ENCODE measurements at regions not wholly inside any gene's neighbourhood (a gene's known extent, or its start where the extent isn't known, plus 50 kb on each side); places are given as distances from the start of the nearest gene placed in this dataset.
A peak's percentile ranks its signal among the peaks of the same experiment; 100 is the strongest.
"Not testable (repeated sequence)": the region's sequence is repeated elsewhere in the genome, so short reads cannot be mapped to it uniquely, and the experiment has no call there.

- not testable (repeated sequence) for DNase-seq
Measured at GRCh38 chr16:88165040-88165544, 213.9 kb downstream of the BANP start.

- DNase-seq: not testable (repeated sequence)
Measured at GRCh38 chr16:88165683-88166082, 214.4 kb downstream of the BANP start.

- DNase-seq: not testable (repeated sequence)
Measured at GRCh38 chr16:88166209-88166773, 215.1 kb downstream of the BANP start.

DNA sequence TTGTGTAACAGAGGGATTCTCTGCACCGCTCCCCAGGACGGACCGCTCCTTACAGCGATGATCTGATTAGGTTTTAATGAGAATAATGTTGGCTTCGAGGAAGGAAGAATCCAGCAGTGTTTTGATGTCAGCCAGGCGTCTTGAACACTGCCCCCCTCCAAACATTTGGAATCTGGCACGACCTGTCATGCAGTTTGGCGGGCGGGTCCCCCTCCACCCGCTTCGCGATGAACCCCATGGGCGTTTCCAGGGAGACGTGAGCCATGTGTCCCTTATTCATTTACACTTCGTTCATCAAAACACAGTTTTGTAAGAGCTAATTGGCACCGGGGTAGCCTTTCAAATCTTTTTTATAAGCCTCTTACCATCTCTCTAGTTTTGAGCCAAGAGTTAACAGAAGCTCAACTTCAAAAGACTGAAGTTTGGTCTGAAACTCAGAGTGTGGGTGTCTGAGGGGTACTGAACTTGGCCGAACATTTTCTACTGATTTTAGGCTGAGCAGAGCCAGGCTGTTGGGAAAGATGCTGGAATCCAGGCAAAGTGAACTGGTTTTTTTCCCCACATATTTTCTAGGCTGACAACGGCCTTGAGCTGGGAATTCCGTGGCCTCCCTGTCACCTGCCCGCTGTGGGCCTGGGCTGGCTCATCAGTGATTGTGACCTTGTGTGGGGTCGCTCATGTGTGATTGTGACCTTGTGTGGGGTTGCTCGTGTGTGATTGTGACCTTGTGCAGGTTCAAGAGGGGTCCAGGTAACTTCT lies 214.8 kb upstream of the ZNF469 start:
- DNase-seq: not testable (repeated sequence)

DNA sequence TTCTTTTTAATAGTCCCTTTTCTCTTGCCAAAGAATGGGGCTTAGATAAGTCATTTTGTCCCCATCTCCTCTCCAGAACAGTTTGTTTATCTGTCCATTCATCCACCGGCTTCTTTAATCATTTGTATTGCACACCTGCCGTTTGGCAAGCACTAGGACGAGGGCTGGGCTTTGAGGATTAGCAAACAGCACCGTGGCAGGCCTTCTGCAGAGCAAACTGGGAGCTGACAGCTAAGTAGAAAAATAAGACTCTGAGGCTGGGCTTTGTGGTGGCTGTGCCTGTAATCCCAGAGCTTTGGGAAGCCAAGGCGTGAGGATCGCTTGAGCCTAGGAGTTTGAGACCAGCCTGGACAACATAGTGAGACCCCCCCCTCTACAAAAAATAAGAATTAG lies 214.2 kb upstream of the ZNF469 start:
- DNase-seq: peak; percentile 20

DNA sequence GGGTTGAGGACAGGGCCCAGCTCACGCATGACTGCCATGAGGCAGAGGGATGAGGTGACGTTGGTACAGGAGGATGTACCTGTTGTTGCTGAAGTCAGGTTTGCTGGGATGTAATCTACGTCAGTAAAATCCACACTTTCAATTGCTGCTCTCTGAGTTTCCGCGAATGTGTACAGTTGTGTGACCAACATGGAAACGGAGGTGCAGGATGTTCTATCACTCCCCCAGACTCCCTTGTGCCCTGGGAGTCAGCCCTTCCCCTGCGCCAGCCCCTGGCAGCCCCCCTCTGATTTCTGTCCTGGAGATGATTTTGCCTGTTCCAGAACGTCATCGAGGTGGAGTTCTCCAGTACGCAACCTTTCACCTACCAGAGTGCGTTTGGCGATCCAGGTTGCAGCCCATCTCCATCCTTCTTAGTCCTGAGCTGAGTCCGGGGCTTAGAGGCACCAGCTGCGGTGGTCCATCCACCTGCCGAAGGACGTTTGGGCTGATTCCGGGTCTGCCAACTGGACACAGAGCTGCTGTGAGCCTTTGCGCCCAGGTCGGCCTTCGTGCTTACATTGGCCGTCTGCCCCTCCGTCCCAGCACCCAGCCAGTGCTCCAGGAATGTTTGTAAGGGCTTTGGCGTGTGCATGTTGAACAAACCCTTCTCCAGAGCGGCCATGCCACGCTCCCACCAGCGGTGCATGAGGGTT lies 213.5 kb upstream of the ZNF469 start:
- DNase-seq: not testable (repeated sequence)

DNA sequence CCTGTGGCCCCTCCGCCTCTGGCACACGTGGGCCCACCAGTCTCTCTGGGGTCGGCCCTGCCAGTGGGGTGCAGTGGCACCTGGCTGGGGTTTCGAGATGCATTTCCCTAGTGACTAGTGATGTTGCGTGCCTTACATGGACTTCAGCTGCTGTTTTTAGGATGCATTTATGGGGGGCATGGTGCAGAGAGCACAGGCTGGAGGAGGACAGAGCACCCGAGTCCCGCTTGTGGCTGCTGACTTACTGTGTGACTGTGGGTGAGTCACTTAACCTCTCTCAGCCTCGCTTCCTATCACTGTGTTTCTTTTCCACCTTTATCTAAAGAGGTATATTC lies 213.0 kb upstream of the ZNF469 start:
- not testable (repeated sequence) for DNase-seq

DNA sequence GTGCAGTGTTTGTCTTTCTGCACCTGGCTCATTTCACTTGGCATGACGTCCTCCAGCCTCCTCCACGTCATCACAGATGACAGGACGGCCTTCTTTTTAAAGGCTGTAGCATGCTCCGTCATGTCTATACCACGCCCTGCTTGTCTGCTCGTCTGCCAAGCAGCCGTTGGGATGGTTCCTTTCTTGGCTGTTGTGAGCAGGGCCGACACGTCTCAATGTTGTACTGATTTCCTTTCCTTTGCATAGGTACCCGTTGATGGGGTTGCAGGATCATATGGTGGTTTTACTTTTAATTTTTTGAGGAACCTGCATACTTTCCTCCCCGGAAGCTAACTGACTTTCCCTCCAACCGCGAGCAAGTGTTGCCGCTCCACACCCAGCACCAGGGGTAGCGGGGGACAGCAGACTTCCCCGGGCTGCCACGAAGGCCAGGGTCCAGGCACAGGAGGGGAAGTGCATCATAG lies 212.2 kb upstream of the ZNF469 start:
- DNase-seq: no peak

- DNase-seq: not testable (repeated sequence)
Measured at GRCh38 chr16:88171126-88171525, 211.6 kb upstream of the ZNF469 start.

- not testable (repeated sequence) for DNase-seq
Measured at GRCh38 chr16:88176184-88176583, 206.6 kb upstream of the ZNF469 start.

DNA sequence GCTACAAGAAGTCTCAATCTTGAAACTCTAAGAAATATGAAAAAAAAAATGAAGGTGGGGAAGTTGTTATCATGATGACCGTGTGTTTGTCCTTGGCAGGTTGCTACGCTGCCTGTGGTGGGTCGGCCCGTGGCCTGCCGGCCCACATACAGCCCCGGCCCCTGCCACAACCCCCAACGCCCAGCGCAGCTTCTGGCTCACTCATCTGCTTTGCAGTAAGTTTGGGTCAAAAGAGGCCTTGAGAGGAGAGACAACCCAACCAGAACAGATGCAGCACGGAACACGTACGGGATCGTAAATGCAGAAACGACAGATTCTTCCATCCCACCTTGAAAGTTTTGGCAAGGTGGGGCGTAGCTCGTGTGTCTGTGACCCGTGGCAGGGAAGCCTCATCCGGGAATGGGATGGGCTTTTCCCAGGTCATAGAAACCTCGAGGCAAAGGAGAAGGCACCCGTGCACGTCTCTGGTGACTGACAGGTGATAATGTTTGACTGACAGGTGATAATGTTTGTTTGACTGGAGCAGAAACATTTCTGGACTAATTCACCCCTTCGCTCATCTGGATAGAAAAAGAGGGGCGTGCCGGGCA lies 206.1 kb upstream of the ZNF469 start:
- DNase-seq: not testable (repeated sequence)

DNA sequence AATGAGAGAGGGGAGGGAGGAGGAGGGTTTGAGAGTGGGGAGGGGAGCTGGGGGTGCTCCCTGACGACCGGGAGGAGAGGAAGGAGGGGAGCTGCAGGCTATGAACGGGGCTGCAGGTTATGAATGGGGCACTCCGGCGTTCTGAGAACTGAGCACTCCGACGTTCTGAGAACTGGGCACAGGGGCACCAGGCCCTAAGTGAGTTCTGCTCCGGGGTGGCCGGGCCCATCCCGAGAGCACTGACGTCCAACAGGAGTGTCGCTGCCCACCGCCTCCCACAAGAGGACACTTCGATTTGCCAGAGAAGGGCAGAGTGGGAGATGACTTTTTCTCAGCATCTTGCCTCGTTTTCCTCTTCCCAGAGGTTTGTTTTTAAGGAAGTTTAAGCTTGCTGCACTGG lies 204.5 kb upstream of the ZNF469 start:
- DNase-seq: not testable (repeated sequence)

GRCh38 chr16:88178896-88179295 lies 203.9 kb upstream of the ZNF469 start:
- not testable (repeated sequence) for DNase-seq

DNA sequence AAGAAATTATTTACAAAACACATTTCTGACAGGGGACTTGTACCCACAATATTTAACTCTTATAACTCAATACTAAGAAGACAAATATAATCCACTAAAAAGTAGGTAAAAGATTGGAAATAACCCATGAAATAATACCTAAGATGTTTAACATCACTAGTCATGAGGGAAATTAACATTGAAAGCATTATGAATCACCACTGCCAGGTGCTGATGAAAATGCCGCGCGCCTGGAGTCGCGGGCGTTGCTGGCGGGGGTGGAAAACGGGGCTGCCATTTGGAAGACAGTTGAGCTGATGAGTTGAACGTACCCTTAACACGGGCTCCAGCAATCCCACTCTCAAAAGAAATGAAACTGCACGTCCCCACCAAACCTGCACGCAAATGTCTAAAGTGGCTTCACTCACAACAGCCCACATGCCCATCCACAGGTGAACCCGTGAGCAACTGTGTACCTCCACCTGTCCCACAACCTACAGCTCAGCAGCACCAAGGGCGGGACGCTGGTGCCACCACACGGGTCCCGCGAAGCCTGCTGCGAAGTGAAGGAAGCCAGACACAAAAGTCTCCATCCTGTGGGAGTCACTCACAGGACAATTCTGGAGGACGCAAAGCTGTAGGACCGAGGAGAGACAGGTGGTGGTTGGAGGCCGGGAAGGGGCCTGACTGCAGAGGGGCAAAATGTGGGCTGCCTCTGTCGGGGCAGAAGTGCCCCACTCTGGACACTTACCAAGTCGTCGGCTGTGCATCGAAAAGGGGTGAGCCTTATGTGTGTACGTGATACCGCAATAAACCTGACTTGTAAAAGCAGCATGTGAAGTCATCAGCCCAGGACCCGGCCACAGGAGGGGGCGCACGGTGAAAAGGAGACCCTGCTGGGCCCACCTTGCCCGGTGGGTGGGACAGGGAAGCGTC lies 199.5 kb upstream of the ZNF469 start:
- not testable (repeated sequence) for DNase-seq

- DNase-seq: not testable (repeated sequence)
Measured at GRCh38 chr16:88184053-88184452, 198.7 kb upstream of the ZNF469 start.

GRCh38 chr16:88184566-88185355 lies 198.0 kb upstream of the ZNF469 start:
- not testable (repeated sequence) for DNase-seq

DNA sequence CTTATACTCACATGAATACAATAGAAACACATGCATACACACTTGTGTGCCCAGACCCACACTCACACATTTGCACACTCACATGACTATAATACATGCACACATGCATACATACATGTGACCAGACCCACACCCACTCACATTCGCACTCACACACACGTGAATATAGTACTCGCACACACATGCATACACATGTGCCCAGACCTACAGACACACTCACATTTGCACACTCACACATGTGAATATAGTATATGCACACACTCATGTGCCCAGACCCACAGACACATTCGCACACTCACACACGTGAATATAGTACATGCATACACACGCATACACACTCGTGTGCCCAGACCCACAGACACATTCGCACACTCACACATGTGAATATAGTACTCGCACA lies 197.4 kb upstream of the ZNF469 start:
- DNase-seq: not testable (repeated sequence)

DNA sequence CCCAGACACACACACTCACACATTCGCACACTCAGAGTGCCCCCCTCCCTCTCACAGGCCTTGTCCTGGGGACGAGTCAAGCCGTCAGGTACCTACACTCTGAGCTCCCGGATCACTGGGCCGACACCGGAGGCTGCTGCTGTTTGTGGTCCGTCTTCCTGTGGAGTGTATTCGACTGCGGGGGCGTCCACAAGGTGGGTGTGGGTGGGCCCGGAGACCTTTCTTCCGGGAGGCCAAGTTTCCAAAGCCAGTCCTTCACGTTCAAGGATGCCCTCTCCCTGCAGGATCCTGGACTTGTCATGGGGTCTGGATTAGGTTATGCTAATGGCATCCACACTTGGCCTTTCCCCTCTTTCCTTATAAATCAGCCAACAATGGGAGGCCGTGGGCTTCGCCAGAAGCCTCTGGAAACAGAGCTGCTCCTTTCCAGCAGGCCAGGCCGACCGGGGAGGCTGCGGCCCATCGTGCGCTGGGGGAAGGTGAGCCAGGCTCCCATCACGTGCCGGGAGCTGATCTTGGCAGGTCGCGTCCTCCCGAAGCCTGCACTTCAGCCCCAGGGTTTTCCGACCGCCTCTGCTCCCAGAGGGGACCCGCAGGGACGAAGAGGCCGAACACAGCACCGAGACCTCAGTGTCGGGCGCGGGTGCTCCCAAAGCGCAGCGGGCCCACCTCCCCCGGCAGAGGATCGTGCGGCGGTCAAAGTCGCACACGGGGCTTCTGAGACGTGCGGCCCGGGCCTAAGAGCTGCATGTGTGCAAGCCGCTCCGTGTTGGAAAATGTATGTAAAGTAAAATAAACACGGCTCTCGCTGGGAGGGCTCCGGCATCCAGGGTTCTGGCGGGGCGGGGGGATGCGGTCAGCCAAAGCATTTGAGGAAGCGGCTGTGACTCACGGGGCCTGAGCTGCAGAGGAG lies 196.5 kb upstream of the ZNF469 start:
- not testable (repeated sequence) for DNase-seq

- not testable (repeated sequence) for DNase-seq
Measured at GRCh38 chr16:88186889-88187870, 195.6 kb upstream of the ZNF469 start.
